Stimulated activated CD8-positive, alpha-beta memory T cell treated with anti-CD3 and anti-CD28 coated beads, Interleukin-4, amount 100 ng/mL, for 24 hours (primary cell): ENCODE measurements at regions not wholly inside any gene's neighbourhood (a gene's known extent, or its start where the extent isn't known, plus 50 kb on each side); places are given as distances from the start of the nearest gene placed in this dataset.
"Not testable (repeated sequence)": the region's sequence is repeated elsewhere in the genome, so short reads cannot be mapped to it uniquely, and the experiment has no call there.

Experiments
- DNase-seq: peaks from one replicate; pipeline ENCODE4 v3.0.0-alpha.2; 2020; ENCODE audit warnings: low read depth

DNA sequence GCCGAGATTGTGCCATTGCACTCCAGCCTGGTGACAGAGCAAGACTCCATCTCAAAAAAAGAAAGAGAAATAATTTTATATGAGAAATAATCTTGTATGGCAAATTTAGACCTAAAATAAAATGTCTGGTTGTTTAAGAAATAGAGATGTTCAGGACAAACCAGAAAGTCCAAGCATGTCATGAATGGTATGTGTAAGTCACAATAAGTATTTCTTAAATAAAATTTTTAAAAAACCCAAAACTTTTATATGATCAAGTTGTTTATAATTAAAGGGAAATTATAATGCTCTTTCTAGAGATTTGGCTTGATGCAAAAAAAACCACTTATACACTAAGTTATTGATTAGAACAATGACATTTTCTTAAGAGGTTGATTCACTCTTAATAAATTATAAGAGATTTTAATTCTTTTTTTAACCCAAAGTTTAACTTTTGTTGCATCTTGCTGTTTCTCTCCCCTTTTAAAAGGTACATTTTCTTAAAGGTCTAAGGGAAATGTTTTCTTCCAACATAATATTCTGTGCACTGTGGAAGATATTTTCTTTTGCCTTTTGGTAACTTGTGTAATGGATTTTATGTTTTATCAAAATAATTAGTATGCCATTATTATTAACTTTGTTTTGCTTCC, 105.7 kb downstream of the RTP4 start:
- DNase-seq = no peak

DNA sequence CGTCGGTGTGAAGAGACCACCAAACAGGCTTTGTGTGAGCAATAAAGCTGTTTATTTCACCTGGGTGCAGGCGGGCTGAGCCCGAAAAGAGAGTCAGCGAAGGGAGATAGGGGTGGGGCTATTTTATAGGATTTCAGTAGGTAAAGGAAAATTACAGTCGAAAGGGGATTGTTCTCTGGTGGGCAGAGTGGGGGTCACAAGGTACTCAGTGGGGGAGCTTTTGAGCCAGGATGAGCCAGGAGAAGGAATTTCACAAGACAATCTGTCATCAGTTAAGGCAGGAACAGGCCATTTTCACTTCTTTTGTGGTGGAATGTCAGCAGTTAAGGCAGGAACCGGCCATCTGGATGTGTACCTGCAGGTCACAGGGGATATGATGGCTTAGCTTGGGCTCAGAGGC, 98.1 kb downstream of the RTP4 start:
- DNase-seq = not testable (repeated sequence)

DNA sequence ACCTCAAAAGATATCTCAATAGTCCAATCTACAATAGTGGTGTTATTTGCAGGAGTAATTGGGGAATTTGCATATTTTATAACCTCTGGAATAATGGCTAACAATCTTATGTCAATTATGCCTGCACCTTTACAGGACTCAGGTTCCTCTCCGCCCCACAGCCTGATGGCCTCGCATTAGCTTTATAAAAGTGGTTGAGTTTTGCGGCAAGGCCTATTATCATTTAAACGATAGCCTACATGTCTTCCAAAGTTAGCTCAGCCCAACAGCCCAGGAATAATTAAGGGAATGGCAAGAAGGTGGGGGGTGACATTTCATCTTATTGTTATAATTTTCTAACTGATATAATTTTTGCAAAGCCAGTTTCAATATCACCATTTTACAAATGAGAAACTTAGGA, 97.3 kb downstream of the RTP4 start:
- no peak for DNase-seq

DNA sequence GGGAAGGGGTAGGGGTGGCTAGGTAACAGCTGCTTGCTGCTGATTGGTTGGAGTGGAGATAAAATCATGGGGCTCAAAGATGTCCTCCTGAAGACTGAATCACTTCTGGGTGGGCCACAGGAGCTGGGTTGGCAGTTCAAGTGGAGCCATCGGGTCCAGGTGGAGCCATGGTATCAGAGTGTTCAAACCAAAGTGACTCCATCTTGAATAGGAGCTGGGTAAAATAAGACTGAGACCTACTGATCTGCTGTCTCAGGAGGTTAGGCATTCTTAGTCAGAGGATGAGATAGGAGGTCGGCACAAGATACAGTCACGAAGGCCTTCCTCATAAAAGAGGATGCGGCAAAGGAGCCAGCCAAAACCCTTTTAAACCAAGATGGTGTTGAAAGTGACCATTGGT, 96.5 kb downstream of the RTP4 start:
- DNase-seq = no peak

DNA sequence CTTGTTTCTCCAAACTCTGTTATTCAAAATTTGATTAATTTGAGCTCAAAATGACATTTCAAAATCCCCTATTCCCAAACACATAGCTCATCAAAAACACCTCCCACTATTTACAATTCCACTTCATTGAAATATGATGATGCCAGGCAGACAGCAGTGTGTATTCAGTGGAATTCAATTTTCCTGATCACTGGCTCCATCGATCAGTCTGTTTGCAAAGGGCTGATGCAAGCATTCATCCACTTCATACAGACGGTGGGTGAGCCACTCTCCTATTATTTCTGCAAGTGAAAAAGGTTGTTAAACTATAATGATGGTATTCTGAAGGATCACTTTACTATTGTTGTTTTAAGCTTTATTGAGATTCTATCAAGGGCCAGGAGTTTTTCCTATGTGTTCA, 90.7 kb downstream of the RTP4 start:
- no peak for DNase-seq

DNA sequence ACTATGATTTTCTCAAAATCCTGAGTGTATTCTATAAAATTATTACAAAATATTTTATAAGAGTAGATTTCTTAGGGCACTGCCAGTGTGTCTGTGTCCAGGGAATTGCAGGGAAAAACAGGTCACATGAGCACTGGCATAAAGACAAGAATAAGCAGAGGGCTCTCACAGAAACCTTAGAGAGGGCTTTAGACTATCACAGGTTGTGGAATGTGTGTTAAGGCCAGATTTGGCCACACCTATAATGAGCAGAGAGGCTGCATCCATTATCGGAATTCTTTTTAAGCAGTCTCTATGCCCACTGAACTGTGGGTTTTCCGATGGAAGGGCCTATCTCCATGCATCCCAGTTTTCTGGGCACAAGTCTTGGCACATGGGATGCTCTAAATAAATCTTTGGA, 90.2 kb downstream of the RTP4 start:
- DNase-seq = no peak

DNA sequence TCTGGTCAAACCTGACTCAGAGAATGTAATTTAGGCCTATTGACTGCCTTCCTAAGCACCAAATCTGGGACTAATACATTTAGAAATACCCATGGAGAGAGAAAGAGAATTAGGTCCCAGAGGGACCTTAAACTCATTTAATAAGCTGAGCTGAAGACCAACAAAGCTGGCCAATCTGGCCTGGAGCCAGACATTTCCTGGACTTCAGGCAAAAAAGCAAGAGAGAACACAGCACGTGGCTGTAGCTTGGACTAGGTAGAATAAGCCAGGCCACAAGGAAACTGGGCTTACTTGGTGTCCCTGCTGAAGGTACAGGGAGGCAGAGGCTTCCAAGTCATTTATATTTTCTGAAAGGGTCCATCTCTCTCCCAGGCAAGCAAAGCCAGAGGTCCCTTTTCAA, 88.1 kb downstream of the RTP4 start:
- no peak for DNase-seq

DNA sequence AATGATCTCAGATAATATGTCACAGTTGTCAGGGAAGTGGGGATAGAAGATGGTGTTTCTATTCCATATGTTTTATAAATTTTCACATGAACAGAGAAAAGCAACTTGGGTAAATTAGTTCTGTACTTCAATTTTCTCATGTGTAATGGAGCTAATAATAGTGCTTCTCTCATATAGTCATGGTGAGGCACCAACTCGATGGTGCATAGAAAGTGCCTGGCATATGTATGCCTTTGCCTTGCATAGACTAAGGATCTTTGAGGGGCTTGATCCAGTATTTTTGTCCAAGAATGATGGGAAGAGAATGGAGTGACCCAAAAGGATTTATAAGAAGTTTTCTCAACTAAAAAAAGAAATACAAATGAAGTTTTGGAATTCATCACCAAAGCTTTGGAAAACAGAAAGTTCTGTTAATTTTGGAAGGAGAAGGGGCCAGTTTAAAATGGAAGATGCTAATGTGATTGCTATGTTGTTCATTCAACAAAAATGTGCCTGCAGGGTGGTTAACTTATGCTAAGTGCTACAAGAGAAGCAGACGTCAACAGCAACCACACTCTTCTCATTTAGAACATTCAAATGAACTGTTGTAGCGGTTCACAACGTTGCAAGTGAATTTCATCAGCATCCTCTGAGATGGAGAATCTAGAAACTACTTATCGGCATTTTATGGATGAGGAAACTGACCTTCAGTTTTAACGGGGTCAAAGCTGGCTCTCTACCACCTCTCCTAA, 86.1 kb downstream of the RTP4 start:
- no peak for DNase-seq

DNA sequence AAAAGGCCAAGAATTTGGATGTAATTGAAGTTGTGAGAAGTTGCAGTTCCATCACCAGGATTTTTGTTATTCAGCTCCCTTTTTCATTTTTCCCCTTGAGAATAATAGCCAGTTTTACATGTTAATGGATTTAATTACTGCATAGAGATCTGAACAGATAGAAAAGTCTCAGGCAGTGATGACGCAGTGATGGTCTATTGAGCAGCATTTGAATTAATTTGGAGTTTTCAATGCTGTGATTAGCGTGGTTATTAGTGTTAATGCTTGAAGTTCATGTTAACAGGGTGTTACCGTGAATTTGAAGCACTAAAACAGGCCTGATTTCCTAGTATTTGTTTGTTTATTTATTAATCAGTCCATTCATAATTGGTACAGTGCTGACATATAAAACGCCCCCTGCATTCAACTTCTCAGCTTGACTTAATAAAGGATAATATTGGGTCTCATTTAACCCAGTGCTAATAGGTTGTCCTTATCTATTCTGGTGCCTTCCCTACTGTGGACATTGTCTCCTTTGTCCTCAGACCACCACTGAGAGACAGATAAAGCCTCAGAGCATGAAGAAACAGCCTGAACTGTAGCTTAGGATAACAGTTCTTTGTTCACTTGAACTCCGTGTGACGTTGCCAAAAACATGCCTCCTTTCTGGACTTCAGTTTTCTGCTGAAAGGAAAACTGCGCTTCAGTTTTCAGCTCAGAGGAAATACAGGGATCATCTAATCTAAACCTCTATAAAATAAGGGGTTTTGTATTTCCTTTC, 82.4 kb downstream of the RTP4 start:
- no peak for DNase-seq

DNA sequence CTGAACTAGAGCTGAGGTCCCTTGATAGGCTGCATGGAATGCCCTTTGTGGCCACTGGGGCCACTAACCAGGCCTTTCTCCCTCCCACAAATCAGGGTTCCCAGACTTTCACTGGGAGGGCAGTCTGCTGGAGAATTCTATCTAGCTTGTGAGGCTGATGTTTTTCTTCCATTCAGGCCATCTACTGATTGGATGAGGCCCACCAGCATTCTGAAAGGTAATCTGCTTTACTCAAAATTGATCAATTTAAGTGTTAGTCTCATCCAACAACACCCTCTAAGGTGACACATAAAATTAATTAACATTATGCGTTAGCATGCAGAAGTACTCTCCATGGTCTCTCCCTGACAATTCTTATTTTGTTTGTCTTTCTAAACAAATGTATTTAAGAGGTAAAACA, 80.5 kb downstream of the RTP4 start:
- no peak for DNase-seq

DNA sequence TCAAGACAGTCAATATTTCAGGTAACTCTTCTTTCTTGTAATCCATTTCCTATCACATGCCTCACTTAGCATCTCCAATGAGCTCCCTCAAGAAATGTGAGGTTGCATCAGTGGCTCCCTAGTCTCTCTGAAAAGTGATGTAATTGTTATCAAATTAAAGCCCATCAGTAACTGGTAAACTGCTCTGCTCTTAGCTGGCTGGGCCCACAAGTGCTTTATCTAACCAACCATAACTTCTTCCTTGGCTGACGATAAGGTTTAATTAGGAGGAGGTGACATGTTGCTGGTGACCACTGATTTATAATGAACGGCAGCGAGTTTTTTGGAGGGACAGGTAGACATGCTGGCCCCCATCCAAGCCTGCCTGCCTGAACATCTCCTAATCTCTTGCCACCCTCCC, 79.6 kb downstream of the RTP4 start:
- no peak for DNase-seq

DNA sequence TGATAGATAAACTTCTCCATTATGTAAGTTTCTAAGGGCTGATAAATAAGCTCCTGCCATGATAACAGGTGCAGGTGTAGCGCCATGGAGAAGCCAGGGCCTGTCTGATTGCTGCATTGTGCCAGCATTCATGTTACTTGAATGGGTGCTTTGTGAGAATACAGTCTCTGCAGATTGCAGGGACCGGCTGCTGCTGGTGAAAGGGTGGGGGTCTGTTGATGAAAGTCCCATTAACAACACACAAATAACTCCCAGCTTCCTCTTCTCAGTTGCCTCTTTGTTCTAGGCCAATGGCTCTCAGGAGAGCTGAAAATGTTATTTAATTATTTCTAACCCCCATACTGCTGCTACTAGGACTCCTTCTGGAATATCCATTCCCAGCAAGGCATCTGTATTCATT, 77.2 kb downstream of the RTP4 start:
- no peak for DNase-seq

DNA sequence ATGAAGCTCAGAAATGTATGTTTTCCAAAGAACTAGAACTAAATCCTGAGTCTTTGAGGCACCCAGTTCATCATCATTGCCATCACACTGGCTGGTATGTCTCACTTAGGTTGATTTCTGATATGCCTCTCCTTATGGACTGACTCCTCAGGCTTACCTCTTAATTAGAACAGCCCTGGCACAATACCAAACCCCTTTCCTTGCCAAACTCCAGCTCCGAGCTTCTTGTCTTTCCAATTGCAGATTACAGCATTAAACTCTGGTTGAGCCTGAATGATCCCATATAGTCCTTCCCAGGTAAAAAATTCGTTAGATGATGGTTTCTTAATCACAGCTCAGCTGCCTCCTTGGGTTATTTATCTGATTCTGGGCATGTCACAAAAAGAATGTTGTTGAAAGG, 66.3 kb downstream of the RTP4 start:
- no peak for DNase-seq

DNA sequence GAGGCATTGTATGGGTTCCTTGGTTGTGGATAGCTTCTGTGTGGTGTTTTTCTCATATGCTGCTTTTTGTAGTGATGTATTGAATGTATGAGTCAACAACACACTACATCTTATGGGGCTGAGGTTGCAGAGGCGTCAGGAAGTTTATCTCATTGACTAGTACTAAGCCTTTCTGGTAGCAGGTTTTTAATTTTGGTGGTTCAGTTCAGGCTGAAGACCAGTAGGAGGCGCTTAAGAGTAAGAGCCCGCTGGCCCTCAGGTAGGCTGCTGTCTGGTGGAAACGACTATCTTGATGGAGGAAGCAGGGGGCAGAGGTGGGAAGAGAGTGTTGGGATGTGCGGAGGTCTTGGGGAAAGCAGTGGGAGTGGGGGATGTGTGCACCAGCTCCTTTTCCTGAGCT, 62.4 kb downstream of the RTP4 start:
- DNase-seq = no peak
